ENCODE measurements at regions not wholly inside any gene's neighbourhood (a gene's known extent, or its start where the extent isn't known, plus 50 kb on each side); places are given as distances from the start of the nearest gene placed in this dataset.

- TF ChIP-seq IRF4 (IDR thresholded peaks at IDR 0.05; ENCODE audit: low read depth, low read length) (no peak), CBX5 (IDR thresholded peaks at IDR 0.05; ENCODE audit: low read depth) (no peak)
Measured at GRCh38 chr14:66069830-66070541, 416.2 kb upstream of the CCDC196 start (continued).

DNA sequence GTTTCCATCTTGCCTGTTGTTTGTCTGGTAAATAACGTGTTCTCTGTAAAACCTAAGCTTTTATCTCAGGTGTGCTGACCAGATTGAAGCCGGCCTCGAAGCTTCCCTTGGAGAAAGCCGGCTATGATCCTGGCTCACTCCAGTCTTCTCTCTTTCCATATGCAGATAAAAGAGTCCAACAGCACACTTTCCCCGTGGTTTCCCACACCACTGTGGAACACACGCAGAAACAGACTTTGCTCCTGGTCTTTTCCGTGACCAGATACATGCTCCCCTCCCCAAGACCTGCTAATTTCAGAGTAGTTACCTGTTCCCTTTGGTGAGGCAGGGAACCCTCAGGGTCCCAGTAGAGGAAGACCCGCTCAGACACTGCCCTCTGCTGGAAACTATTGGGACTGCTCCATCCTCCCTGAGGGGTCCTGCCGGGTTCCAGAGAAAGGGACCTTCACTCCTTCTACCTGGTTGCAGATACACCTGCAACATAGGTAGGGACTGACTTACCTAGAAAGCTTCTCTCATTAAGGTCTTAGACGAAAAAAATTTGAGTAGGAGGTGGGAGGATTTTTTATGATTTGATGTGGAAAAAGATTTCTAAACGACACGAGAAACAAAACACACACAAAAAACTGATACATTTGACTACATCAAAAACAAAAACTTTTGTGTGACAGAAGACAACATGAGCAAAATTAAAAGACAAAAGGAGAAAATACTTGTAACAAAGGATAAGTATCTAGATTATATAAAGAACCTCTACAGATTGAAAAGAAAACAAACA, 415.4 kb upstream of the CCDC196 start:
- Histone ChIP-seq H3K9ac (ENCODE audit: control insufficient read depth, insufficient read depth, low read length) (no peak overlapping the region), H3K4me1 (ENCODE audit: control insufficient read depth, insufficient read depth, low read length) (no peaks in the 10 kb centered on the region), H3K9me3 (replicated peaks; ENCODE audit: control insufficient read depth, insufficient read depth, low read length) (no peaks in the 10 kb centered on the region), H3K27me3 (replicated peaks in 1 of 2; ENCODE audit: control insufficient read depth in 2 of 2, insufficient read depth in 2 of 2, low read length in 1 of 2) (no peaks in the 10 kb centered on the region; a peak in 1 of 4 replicates), H3K4me3 (no peak overlapping the region), H3K36me3 (ENCODE audit: control insufficient read depth in 2 of 2, insufficient read depth in 2 of 2, low read length in 1 of 2) (no peaks in the 10 kb centered on the region), H4K20me1 (ENCODE audit: control insufficient read depth, insufficient read depth) (no peaks in the 10 kb centered on the region), H3K4me2 (ENCODE audit: control insufficient read depth, insufficient read depth) (no peak overlapping the region), H2AFZ (ENCODE audit: control insufficient read depth, low read depth, low read length) (no peak overlapping the region), H3K79me2 (ENCODE audit: control insufficient read depth, insufficient read depth, low read length) (no peaks in the 10 kb centered on the region), H3K27ac (ENCODE audit: control insufficient read depth, insufficient read depth) (no peak overlapping the region)
- RAD21 ChIA-PET (ENCODE audit: unreplicated experiment), result interaction anchor here (1.2 to 1.3 kb wide), 3 partner anchors 110 to 655 kb away, joined by 3 to 9 read pairs (median 3); no protein-coding TSS in a partner anchor
- POLR2A ChIA-PET, result no interaction called here
- SMC1A ChIA-PET (ENCODE audit: uncharacterized antibody, unreplicated experiment), result interaction anchor here (0.9 to 1.9 kb wide), 8 partner anchors 15 to 907 kb away, joined by 3 to 11 read pairs (median 4); no protein-coding TSS in a partner anchor
- TF ChIP-seq KAT2A (conservative IDR thresholded peaks at IDR 0.05; ENCODE audit: control insufficient read depth, low read depth, low read length) (no peak), RAD21 (IDR thresholded peaks at IDR 0.05; ENCODE audit: insufficient read depth, low read depth, low read length) (peak; percentile 84), SMC3 (IDR thresholded peaks at IDR 0.05; ENCODE audit: borderline replicate concordance, low read length) (peak; percentile 73)
- TF ChIP-seq, protein P1, sequence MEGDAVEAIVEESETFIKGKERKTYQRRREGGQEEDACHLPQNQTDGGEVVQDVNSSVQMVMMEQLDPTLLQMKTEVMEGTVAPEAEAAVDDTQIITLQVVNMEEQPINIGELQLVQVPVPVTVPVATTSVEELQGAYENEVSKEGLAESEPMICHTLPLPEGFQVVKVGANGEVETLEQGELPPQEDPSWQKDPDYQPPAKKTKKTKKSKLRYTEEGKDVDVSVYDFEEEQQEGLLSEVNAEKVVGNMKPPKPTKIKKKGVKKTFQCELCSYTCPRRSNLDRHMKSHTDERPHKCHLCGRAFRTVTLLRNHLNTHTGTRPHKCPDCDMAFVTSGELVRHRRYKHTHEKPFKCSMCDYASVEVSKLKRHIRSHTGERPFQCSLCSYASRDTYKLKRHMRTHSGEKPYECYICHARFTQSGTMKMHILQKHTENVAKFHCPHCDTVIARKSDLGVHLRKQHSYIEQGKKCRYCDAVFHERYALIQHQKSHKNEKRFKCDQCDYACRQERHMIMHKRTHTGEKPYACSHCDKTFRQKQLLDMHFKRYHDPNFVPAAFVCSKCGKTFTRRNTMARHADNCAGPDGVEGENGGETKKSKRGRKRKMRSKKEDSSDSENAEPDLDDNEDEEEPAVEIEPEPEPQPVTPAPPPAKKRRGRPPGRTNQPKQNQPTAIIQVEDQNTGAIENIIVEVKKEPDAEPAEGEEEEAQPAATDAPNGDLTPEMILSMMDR (IDR thresholded peaks at IDR 0.05 in 2 of 3, conservative IDR thresholded peaks at IDR 0.05 in 1 of 3; ENCODE audit: control insufficient read depth in 2 of 3, extremely low read depth in 1 of 3, insufficient read depth in 1 of 3, low read depth in 3 of 3, low read length in 3 of 3), result peak; percentile 72 to 87 (median 82)
- no TSS peak for BruUV-seq (replicated peaks)
- CTCF ChIA-PET, result interaction anchor here (0.6 to 7.8 kb wide), 18 partner anchors 8 to 953 kb away, joined by 3 to 90 read pairs (median 4); no protein-coding TSS in a partner anchor
- ATAC-seq, result peak; percentile 85
- WGBS (ENCODE audit: insufficient coverage, insufficient replicate concordance, low lambda C conversion rate, missing lambda C conversion rate), result 33% methylated on average over 12 of the region's 12 CpGs
- no peak for DNase-seq (ENCODE audit: low read depth, low spot score)
- intact Hi-C loops (cut with micrococcal nuclease; ENCODE audit: unreplicated experiment) (loop anchor here (2.0 to 5.0 kb wide), 4 partner anchors 110 to 912 kb away; partner anchors contain the start of gene FUT8), in situ Hi-C loops (cut with MboI) (loop anchor here (10.0 kb wide), 1 partner anchor 656 kb away; the partner anchor contains the start of gene FUT8)
- peak; percentile 70 for FAIRE-seq

Measured in GM12878 (cell line).